ENCODE measurements at regions not wholly inside any gene's neighbourhood (a gene's known extent, or its start where the extent isn't known, plus 50 kb on each side); places are given as distances from the start of the nearest gene placed in this dataset.

GRCh38 chr5:116939641-116940040 is 365.0 kb upstream of the SEMA6A start:
- ChIA-PET POLR2A (no interaction called here), CTCF (no interaction called here)
- Mint-ChIP-seq H3K4me3 (no peak overlapping the region), H3K4me1 (ENCODE audit: low read depth) (no peaks in the 10 kb centered on the region), H3K27me3 (no peaks in the 10 kb centered on the region), H3K36me3 (ENCODE audit: low read depth) (no peaks in the 10 kb centered on the region), H3K9me3 (no peaks in the 10 kb centered on the region), H3K27ac (no peak overlapping the region)
- intact Hi-C loops (cut with micrococcal nuclease), result no loop called here
- TF ChIP-seq CTCF (IDR thresholded peaks at IDR 0.05), result no peak
- DNase-seq (no peak), ATAC-seq (no peak)

- intact Hi-C loops (cut with micrococcal nuclease), result no loop called here
- Mint-ChIP-seq H3K27me3 (no peaks in the 10 kb centered on the region), H3K4me1 (ENCODE audit: low read depth) (no peaks in the 10 kb centered on the region), H3K27ac (no peak overlapping the region), H3K4me3 (no peak overlapping the region), H3K9me3 (no peaks in the 10 kb centered on the region), H3K36me3 (ENCODE audit: low read depth) (no peaks in the 10 kb centered on the region)
- TF ChIP-seq CTCF (IDR thresholded peaks at IDR 0.05), result no peak
- DNase-seq (no peak), ATAC-seq (no peak)
- ChIA-PET POLR2A (no interaction called here), CTCF (interaction anchor here (1.0 to 1.3 kb wide), 2 partner anchors 10 to 147 kb away, joined by 3 read pairs; no protein-coding TSS in a partner anchor)
Observed at GRCh38 chr5:116938488-116938887, 363.9 kb upstream of the SEMA6A start.

- Mint-ChIP-seq H3K4me1 (ENCODE audit: low read depth) (no peaks in the 10 kb centered on the region), H3K27me3 (no peaks in the 10 kb centered on the region), H3K4me3 (no peak overlapping the region), H3K9me3 (no peaks in the 10 kb centered on the region), H3K36me3 (ENCODE audit: low read depth) (no peaks in the 10 kb centered on the region), H3K27ac (no peak overlapping the region)
- intact Hi-C loops (cut with micrococcal nuclease), result no loop called here
- POLR2A ChIA-PET, result no interaction called here
- CTCF ChIA-PET, result no interaction called here
- TF ChIP-seq CTCF (IDR thresholded peaks at IDR 0.05), result no peak
- ATAC-seq, result no peak
- no peak for DNase-seq
Observed at GRCh38 chr5:116935561-116936162, 361.0 kb upstream of the SEMA6A start.

GRCh38 chr5:116930616-116931015 is 356.0 kb upstream of the SEMA6A start:
- ChIA-PET CTCF (no interaction called here), POLR2A (no interaction called here)
- no peak for TF ChIP-seq CTCF (IDR thresholded peaks at IDR 0.05)
- no peaks in the 10 kb centered on the region for H3K4me1 Mint-ChIP-seq (ENCODE audit: low read depth)
- intact Hi-C loops (cut with micrococcal nuclease), result no loop called here
- no peak overlapping the region for H3K27ac Mint-ChIP-seq
- H3K27me3 Mint-ChIP-seq, result no peaks in the 10 kb centered on the region
- no peaks in the 10 kb centered on the region for H3K36me3 Mint-ChIP-seq (ENCODE audit: low read depth)
- no peak for DNase-seq
- no peak for ATAC-seq
- H3K4me3 Mint-ChIP-seq, result no peak overlapping the region
- H3K9me3 Mint-ChIP-seq, result no peaks in the 10 kb centered on the region

GRCh38 chr5:116923344-116923743 is 348.7 kb upstream of the SEMA6A start:
- no peaks in the 10 kb centered on the region for H3K9me3 Mint-ChIP-seq
- intact Hi-C loops (cut with micrococcal nuclease), result no loop called here
- CTCF ChIA-PET, result no interaction called here
- H3K4me1 Mint-ChIP-seq (ENCODE audit: low read depth), result no peaks in the 10 kb centered on the region
- TF ChIP-seq CTCF (IDR thresholded peaks at IDR 0.05), result no peak
- no peak overlapping the region for H3K4me3 Mint-ChIP-seq
- DNase-seq (no peak), ATAC-seq (no peak)
- no peaks in the 10 kb centered on the region for H3K36me3 Mint-ChIP-seq (ENCODE audit: low read depth)
- H3K27me3 Mint-ChIP-seq, result peaks cover 2% of the 10 kb centered on the region
- POLR2A ChIA-PET, result no interaction called here
- H3K27ac Mint-ChIP-seq, result no peak overlapping the region
